GM23248 (cell line): ENCODE measurements at regions not wholly inside any gene's neighbourhood (a gene's known extent, or its start where the extent isn't known, plus 50 kb on each side); places are given as distances from the start of the nearest gene placed in this dataset.

ENCODE experiments used
- EZH2 ChIP-seq: fragments of 200-600 bp; sonication (generic); IDR thresholded peaks from 2 replicates; pipeline ENCODE4 v1.6.1; 2018; ENCODE audit warnings: antibody characterized with exemption, mild to moderate bottlenecking; ENCODE audit not compliant: insufficient read depth, poor library complexity, severe bottlenecking
- EZH2phosphoT487 ChIP-seq: fragments of 200-600 bp; sonication (generic); IDR thresholded peaks from 2 replicates; pipeline ENCODE4 v1.6.1; 2018; ENCODE audit warnings: antibody characterized with exemption, moderate library complexity, mild to moderate bottlenecking, low read depth; ENCODE audit not compliant: insufficient read depth

- TF ChIP-seq EZH2phosphoT487 = no peak
- TF ChIP-seq EZH2 = no peak
Observed at GRCh38 chr9:25573281-25573680, 105.0 kb downstream of the TUSC1 start.
